GM12873 (cell line): ENCODE measurements at regions not wholly inside any gene's neighbourhood (a gene's known extent, or its start where the extent isn't known, plus 50 kb on each side); places are given as distances from the start of the nearest gene placed in this dataset.

ENCODE experiments used
- TF ChIP-seq, protein P1 (sequence below): IDR thresholded peaks from 2 replicates; pipeline ENCODE4 v1.5.1; 2012; ENCODE audit warnings: low read depth, mild to moderate bottlenecking, moderate library complexity, low read length, control low read depth; ENCODE audit not compliant: insufficient read depth; ENCODE audit errors: missing control alignments

DNA sequence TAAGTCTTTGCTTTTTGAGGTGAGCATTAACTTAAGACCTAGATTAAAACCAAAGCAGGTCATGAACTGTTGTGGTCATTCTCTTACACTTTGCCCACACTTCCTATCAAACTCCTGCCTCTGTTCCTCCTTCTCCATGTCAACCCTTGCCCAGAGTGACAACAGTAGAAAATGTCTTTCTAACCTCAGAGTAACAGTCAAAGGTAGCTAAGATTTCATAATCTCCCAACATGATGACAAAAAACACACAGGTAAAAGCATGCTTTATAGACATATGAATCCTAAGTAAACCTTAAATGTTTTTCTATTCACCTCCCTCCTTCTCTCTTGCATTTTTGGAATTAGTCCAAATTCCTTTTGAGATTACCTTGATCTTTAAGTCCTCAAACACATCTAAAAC is 422.3 kb downstream of the SPATA31D1 start:
- TF ChIP-seq, protein P1, sequence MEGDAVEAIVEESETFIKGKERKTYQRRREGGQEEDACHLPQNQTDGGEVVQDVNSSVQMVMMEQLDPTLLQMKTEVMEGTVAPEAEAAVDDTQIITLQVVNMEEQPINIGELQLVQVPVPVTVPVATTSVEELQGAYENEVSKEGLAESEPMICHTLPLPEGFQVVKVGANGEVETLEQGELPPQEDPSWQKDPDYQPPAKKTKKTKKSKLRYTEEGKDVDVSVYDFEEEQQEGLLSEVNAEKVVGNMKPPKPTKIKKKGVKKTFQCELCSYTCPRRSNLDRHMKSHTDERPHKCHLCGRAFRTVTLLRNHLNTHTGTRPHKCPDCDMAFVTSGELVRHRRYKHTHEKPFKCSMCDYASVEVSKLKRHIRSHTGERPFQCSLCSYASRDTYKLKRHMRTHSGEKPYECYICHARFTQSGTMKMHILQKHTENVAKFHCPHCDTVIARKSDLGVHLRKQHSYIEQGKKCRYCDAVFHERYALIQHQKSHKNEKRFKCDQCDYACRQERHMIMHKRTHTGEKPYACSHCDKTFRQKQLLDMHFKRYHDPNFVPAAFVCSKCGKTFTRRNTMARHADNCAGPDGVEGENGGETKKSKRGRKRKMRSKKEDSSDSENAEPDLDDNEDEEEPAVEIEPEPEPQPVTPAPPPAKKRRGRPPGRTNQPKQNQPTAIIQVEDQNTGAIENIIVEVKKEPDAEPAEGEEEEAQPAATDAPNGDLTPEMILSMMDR = no peak

DNA sequence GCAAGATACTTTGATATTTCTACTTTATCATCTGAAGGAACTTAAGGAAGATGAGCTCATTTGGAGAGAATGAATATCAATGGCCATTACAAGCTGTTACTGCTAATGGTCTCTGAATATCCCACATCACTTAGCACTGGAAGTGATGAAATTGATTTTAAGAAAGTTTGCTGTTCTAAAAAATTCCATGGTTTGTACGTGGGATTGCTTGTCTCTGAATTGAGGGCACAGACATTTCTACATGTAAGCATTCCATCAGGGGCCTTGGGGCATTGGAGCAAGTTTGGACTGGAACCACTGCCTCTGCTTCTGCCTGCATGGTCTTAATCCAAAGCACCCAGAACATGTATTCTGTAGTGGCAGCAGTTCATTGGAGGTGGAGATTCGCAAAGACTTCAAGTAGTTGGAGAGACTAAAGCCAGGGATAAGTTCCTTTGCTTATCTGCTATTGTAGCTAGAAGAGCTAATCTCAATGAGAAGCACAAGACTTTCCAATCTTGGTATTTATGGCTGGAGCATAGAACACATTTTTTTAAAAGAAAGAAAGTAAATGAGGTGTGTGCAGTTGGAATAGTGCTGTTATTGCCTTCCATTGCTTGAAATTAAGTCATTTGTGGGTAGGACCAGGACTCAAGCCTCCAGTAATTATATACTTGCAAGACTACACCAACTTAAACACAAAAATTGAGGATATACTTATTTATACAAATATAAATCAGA is 424.2 kb downstream of the SPATA31D1 start:
- TF ChIP-seq, protein P1 = no peak

DNA sequence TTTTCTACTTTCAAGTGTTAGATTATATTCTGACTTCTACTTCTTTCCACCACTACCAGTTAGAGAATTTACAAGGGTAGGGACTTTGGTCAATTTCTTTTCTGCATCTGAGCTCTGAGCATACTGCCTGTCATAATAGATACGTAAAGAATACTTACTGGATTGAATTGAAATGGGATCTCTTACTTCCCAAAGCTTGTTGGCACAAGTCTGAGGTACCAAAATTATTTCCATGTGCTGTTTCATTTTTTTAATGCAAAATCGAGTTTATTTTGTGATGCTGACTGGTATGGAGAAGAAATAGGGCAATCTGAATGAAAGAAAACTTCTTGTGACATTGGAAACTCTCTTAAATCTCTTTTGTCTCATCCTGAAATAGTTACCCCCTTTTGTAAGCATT is 428.9 kb downstream of the SPATA31D1 start:
- TF ChIP-seq, protein P1 = no peak

DNA sequence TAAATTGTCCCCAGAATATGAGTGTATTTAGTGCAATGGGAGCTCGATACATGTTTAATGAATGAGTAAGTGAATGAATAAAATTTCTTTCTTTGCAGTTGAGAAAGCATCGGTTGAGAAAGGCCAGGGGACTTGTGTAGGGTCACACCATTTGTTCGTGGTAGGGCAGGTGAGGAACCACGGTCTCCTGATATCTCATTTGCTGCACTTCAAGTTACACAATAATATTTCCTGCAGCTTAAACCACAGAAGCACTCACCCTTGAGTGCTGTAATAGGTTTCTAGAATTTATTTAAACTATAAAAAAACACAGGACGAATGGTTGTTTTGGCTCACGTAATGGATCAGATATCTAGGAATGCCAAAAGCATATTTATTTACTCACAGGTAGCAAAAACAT is 429.8 kb downstream of the SPATA31D1 start:
- TF ChIP-seq, protein P1 = no peak

DNA sequence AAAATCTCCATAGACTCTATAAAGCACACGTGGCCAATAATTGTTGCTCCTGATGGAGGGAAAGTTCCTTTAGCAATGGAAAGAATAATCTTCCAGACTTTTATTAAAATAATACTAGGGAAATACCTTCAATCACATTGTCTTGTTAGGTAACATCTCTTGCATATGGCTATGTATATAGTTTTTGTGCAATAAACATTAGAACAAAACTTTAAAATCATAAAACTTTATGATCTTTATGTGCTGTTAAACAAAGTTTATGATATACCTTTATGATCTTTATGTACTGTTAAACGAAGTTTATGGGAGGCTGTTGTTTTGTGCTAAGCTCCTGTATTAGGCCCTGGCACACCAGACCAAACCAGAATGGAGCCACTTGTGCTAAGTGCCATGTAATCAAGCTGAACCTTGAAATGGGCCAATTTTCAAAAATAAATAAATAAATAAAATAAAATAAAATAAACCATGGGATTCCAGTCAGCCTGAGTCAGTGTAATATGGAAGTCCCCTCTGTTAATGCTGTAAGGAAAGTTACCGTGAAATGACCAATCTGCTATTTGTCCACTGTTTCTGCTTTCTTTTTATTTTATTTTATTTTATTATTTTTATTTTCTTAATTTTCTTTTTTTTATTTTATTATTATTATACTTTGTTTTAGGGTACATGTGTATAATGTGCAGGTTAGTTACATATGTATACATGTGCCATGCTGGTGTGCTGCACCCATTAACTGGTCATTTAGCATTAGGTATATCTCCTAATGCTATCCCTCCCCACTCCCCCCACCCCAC is 431.3 kb downstream of the SPATA31D1 start:
- TF ChIP-seq, protein P1 = no peak

DNA sequence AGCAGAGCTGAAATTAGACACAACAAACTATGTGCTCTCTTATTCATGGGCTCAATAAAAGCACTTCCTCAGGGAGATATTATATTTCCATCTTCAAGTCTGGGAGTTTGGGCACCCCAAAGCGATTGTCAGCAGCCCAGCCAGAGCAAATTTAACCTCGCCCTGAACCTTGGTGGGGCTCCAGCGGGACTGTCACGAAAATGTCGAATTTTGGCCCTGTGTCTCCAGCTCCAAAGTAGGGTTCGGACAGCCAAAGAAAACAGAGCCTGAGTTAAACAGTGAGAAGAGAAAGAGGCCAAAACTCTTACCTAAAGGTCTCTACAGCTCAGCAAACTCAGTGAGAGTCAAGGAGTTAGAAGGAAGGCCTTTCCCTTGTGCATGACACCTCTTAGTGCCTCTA is 432.9 kb downstream of the SPATA31D1 start:
- TF ChIP-seq, protein P1 = no peak

DNA sequence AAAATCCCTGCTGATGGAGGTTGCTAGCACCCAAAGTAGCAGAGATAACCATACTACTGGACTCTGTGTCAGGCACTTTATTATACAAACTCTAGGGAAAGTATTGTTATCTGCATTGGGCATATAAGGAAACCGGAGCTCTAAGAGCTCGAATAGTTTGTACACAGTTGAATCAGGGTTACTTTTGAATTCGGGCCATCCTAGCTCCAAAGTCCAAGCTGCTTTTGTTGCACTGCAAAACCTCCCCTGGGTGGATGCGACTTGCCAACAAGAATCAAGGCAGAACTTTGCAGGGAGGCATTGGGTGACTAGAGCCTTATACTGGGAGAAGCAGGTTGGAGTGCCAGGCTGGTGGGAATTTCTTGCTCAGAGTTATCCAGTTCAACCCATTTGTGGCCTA is 435.1 kb downstream of the SPATA31D1 start:
- TF ChIP-seq, protein P1 = no peak
